ENCODE measurements at regions not wholly inside any gene's neighbourhood (a gene's known extent, or its start where the extent isn't known, plus 50 kb on each side); places are given as distances from the start of the nearest gene placed in this dataset.

- TF ChIP-seq CTCF (IDR thresholded peaks at IDR 0.05) = no peak
- no peak for TF ChIP-seq POLR2A (IDR thresholded peaks at IDR 0.05)
Measured at GRCh38 chr9:16098306-16098705, 545.5 kb downstream of the CCDC171 start.
